ENCODE measurements at regions not wholly inside any gene's neighbourhood (a gene's known extent, or its start where the extent isn't known, plus 50 kb on each side); places are given as distances from the start of the nearest gene placed in this dataset.

DNA sequence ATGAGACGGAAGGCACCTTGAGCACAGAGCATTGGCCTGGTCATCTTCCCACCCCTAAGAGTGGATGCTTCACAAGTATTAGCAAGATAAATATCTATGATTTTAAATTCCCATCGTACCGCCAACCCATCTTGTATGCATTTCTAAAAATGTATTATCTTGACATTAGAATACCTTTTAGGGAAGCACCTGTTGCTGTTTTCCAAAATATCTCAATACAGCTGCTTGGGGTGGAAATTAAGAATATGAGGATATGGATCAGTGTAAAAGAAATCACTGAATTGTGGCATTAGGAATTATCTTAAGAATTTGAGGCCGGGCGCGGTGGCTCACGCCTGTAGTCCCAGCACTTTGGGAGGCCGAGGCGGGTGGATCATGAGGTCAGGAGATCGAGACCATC, 166.3 kb downstream of the ETS2 start:
- TF ChIP-seq RXRA (IDR thresholded peaks at IDR 0.05): no peak
- no peak for TF ChIP-seq TAF1 (conservative IDR thresholded peaks at IDR 0.05)
- TF ChIP-seq, protein P1, sequence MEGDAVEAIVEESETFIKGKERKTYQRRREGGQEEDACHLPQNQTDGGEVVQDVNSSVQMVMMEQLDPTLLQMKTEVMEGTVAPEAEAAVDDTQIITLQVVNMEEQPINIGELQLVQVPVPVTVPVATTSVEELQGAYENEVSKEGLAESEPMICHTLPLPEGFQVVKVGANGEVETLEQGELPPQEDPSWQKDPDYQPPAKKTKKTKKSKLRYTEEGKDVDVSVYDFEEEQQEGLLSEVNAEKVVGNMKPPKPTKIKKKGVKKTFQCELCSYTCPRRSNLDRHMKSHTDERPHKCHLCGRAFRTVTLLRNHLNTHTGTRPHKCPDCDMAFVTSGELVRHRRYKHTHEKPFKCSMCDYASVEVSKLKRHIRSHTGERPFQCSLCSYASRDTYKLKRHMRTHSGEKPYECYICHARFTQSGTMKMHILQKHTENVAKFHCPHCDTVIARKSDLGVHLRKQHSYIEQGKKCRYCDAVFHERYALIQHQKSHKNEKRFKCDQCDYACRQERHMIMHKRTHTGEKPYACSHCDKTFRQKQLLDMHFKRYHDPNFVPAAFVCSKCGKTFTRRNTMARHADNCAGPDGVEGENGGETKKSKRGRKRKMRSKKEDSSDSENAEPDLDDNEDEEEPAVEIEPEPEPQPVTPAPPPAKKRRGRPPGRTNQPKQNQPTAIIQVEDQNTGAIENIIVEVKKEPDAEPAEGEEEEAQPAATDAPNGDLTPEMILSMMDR (IDR thresholded peaks at IDR 0.05; ENCODE audit: low read depth, low read length, missing input control): no peak
- TF ChIP-seq JUND (IDR thresholded peaks at IDR 0.05): no peak
- TF ChIP-seq GABPA (IDR thresholded peaks at IDR 0.05 in 1 of 2, conservative IDR thresholded peaks at IDR 0.05 in 1 of 2): no peak
- TF ChIP-seq, protein P2, sequence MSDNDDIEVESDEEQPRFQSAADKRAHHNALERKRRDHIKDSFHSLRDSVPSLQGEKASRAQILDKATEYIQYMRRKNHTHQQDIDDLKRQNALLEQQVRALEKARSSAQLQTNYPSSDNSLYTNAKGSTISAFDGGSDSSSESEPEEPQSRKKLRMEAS (IDR thresholded peaks at IDR 0.05): no peak
